NT2/D1 (cell line): ENCODE measurements at regions not wholly inside any gene's neighbourhood (a gene's known extent, or its start where the extent isn't known, plus 50 kb on each side); places are given as distances from the start of the nearest gene placed in this dataset.
"Not testable (repeated sequence)": the region's sequence is repeated elsewhere in the genome, so short reads cannot be mapped to it uniquely, and the experiment has no call there.

Source experiments
- YY1 ChIP-seq: IDR thresholded peaks from 2 replicates; pipeline ENCODE4 v1.6.1; 2011; ENCODE audit not compliant: insufficient read length, insufficient read depth
- ZNF274 ChIP-seq: IDR thresholded peaks from 2 replicates; pipeline ENCODE4 v1.6.1; 2011; ENCODE audit warnings: mild to moderate bottlenecking, low read depth, low read length

DNA sequence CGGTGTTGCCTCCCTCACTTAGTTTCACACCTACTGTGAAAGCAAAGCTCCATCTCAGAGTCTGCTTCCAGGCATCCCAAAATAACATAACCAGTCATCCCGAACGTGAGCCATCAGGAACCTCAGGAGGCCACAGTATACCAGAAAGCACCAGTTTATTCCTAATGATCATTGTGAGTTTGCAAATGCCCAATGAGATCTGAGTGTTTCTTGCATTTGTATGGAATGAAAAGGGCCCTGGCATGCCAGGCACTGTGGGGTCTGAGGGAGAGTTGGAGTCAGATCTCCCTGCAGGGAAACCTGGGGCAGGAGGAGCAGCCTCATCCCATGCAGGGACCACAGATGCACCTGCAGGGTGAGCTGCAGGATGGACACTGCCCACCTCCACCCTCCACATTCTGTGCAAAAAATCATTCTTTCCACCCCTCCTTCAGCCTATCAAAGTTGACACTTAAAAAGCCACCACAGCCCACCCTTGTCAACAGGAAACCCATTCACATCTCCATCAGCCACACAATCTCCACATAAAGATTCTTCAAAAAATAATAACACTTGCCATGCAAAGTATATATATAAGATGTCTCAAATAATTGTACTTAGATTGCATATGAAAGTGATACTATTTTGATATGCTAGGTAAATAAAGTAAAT lies 112.3 kb downstream of the GGTLC2 start:
- not testable (repeated sequence) for TF ChIP-seq ZNF274, YY1
